HL-60 (cell line): ENCODE measurements at regions not wholly inside any gene's neighbourhood (a gene's known extent, or its start where the extent isn't known, plus 50 kb on each side); places are given as distances from the start of the nearest gene placed in this dataset.

Experiments
- POLR2AphosphoS5 ChIP-seq: IDR thresholded peaks from 2 replicates; pipeline ENCODE4 v1.6.1; 2012; ENCODE audit warnings: low read depth
- TF ChIP-seq, protein P1 (sequence below): IDR thresholded peaks from one replicate; pipeline ENCODE4 v1.5.1; 2011; ENCODE audit warnings: low read length, control low read depth, inconsistent platforms; ENCODE audit not compliant: insufficient read depth

- TF ChIP-seq, protein P1, sequence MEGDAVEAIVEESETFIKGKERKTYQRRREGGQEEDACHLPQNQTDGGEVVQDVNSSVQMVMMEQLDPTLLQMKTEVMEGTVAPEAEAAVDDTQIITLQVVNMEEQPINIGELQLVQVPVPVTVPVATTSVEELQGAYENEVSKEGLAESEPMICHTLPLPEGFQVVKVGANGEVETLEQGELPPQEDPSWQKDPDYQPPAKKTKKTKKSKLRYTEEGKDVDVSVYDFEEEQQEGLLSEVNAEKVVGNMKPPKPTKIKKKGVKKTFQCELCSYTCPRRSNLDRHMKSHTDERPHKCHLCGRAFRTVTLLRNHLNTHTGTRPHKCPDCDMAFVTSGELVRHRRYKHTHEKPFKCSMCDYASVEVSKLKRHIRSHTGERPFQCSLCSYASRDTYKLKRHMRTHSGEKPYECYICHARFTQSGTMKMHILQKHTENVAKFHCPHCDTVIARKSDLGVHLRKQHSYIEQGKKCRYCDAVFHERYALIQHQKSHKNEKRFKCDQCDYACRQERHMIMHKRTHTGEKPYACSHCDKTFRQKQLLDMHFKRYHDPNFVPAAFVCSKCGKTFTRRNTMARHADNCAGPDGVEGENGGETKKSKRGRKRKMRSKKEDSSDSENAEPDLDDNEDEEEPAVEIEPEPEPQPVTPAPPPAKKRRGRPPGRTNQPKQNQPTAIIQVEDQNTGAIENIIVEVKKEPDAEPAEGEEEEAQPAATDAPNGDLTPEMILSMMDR: no peak
- no peak for TF ChIP-seq POLR2AphosphoS5
Measured at GRCh38 chr2:133986881-133987795, 266.7 kb upstream of the MGAT5 start.
